ENCODE measurements at regions not wholly inside any gene's neighbourhood (a gene's known extent, or its start where the extent isn't known, plus 50 kb on each side); places are given as distances from the start of the nearest gene placed in this dataset.

GRCh38 chr1:198873696-198874230 lies 234.9 kb downstream of the PTPRC start:
- Mint-ChIP-seq H3K9me3 (no peaks in the 10 kb centered on the region), H3K4me1 (no peaks in the 10 kb centered on the region), H3K27me3 (no peaks in the 10 kb centered on the region), H3K36me3 (ENCODE audit: insufficient read depth) (no peaks in the 10 kb centered on the region), H3K27ac (ENCODE audit: low read depth) (no peak overlapping the region), H3K4me3 (no peak overlapping the region)
- DNase-seq (ENCODE audit: low spot score in 2 of 2) (no peak), ATAC-seq (replicated peaks; ENCODE audit: extremely low read depth, poor library complexity, severe bottlenecking) (no peak)

- H3K36me3 Mint-ChIP-seq (ENCODE audit: insufficient read depth), result no peaks in the 10 kb centered on the region
- DNase-seq (ENCODE audit: low spot score in 2 of 2), result no peak
- H3K9me3 Mint-ChIP-seq, result no peaks in the 10 kb centered on the region
- H3K27ac Mint-ChIP-seq (ENCODE audit: low read depth), result no peak overlapping the region
- no peak for ATAC-seq (replicated peaks; ENCODE audit: extremely low read depth, poor library complexity, severe bottlenecking)
- H3K27me3 Mint-ChIP-seq, result no peaks in the 10 kb centered on the region
- H3K4me3 Mint-ChIP-seq, result no peak overlapping the region
- H3K4me1 Mint-ChIP-seq, result no peaks in the 10 kb centered on the region
Observed at GRCh38 chr1:198876371-198876871, 237.6 kb downstream of the PTPRC start.

GRCh38 chr1:198878566-198878965 lies 239.7 kb downstream of the PTPRC start:
- DNase-seq (ENCODE audit: low spot score in 2 of 2) (no peak), ATAC-seq (replicated peaks; ENCODE audit: extremely low read depth, poor library complexity, severe bottlenecking) (no peak)
- Mint-ChIP-seq H3K4me3 (no peak overlapping the region), H3K9me3 (no peaks in the 10 kb centered on the region), H3K36me3 (ENCODE audit: insufficient read depth) (no peaks in the 10 kb centered on the region), H3K27ac (ENCODE audit: low read depth) (no peak overlapping the region), H3K4me1 (no peaks in the 10 kb centered on the region), H3K27me3 (no peaks in the 10 kb centered on the region)

- DNase-seq (ENCODE audit: low spot score in 2 of 2), result no peak
- H3K9me3 Mint-ChIP-seq, result no peaks in the 10 kb centered on the region
- no peaks in the 10 kb centered on the region for H3K36me3 Mint-ChIP-seq (ENCODE audit: insufficient read depth)
- H3K27me3 Mint-ChIP-seq, result no peaks in the 10 kb centered on the region
- H3K4me1 Mint-ChIP-seq, result no peaks in the 10 kb centered on the region
- H3K4me3 Mint-ChIP-seq, result no peak overlapping the region
- no peak overlapping the region for H3K27ac Mint-ChIP-seq (ENCODE audit: low read depth)
- ATAC-seq (replicated peaks; ENCODE audit: extremely low read depth, poor library complexity, severe bottlenecking), result no peak
Observed at GRCh38 chr1:198879711-198880306, 241.0 kb downstream of the PTPRC start.

- no peaks in the 10 kb centered on the region for H3K4me1 Mint-ChIP-seq
- H3K9me3 Mint-ChIP-seq, result no peaks in the 10 kb centered on the region
- ATAC-seq (replicated peaks; ENCODE audit: extremely low read depth, poor library complexity, severe bottlenecking) (no peak), DNase-seq (ENCODE audit: low spot score in 2 of 2) (no peak)
- H3K36me3 Mint-ChIP-seq (ENCODE audit: insufficient read depth), result no peaks in the 10 kb centered on the region
- no peak overlapping the region for H3K4me3 Mint-ChIP-seq
- H3K27me3 Mint-ChIP-seq, result no peaks in the 10 kb centered on the region
- no peak overlapping the region for H3K27ac Mint-ChIP-seq (ENCODE audit: low read depth)
Observed at GRCh38 chr1:198880397-198880796, 241.6 kb downstream of the PTPRC start.

- Mint-ChIP-seq H3K4me1 (no peaks in the 10 kb centered on the region), H3K9me3 (no peaks in the 10 kb centered on the region), H3K27ac (ENCODE audit: low read depth) (no peak overlapping the region), H3K36me3 (ENCODE audit: insufficient read depth) (no peaks in the 10 kb centered on the region), H3K27me3 (no peaks in the 10 kb centered on the region), H3K4me3 (no peak overlapping the region)
- ATAC-seq (replicated peaks; ENCODE audit: extremely low read depth, poor library complexity, severe bottlenecking) (no peak), DNase-seq (ENCODE audit: low spot score in 2 of 2) (no peak)
Observed at GRCh38 chr1:198880818-198881597, 242.2 kb downstream of the PTPRC start.

GRCh38 chr1:198883184-198883583 lies 244.3 kb downstream of the PTPRC start:
- DNase-seq (ENCODE audit: low spot score in 2 of 2), result no peak
- Mint-ChIP-seq H3K27me3 (no peaks in the 10 kb centered on the region), H3K4me3 (no peak overlapping the region), H3K4me1 (no peaks in the 10 kb centered on the region), H3K27ac (ENCODE audit: low read depth) (no peak overlapping the region), H3K9me3 (no peaks in the 10 kb centered on the region), H3K36me3 (ENCODE audit: insufficient read depth) (no peaks in the 10 kb centered on the region)
- no peak for ATAC-seq (replicated peaks; ENCODE audit: extremely low read depth, poor library complexity, severe bottlenecking)

- H3K4me1 Mint-ChIP-seq, result no peaks in the 10 kb centered on the region
- H3K27me3 Mint-ChIP-seq, result no peaks in the 10 kb centered on the region
- no peak for ATAC-seq (replicated peaks; ENCODE audit: extremely low read depth, poor library complexity, severe bottlenecking)
- peaks cover 4% of the 10 kb centered on the region for H3K36me3 Mint-ChIP-seq (ENCODE audit: insufficient read depth)
- no peak for DNase-seq (ENCODE audit: low spot score in 2 of 2)
- H3K9me3 Mint-ChIP-seq, result no peaks in the 10 kb centered on the region
- no peak overlapping the region for H3K4me3 Mint-ChIP-seq
- no peak overlapping the region for H3K27ac Mint-ChIP-seq (ENCODE audit: low read depth)
Observed at GRCh38 chr1:198887866-198888265, 249.0 kb downstream of the PTPRC start.

- Mint-ChIP-seq H3K27ac (ENCODE audit: low read depth) (no peak overlapping the region), H3K4me3 (no peak overlapping the region), H3K4me1 (no peaks in the 10 kb centered on the region), H3K27me3 (no peaks in the 10 kb centered on the region), H3K9me3 (no peaks in the 10 kb centered on the region), H3K36me3 (ENCODE audit: insufficient read depth) (peaks cover 4% of the 10 kb centered on the region)
- DNase-seq (ENCODE audit: low spot score in 2 of 2) (no peak), ATAC-seq (replicated peaks; ENCODE audit: extremely low read depth, poor library complexity, severe bottlenecking) (no peak)
Observed at GRCh38 chr1:198888379-198888943, 249.6 kb downstream of the PTPRC start.

- H3K27ac Mint-ChIP-seq (ENCODE audit: low read depth), result no peak overlapping the region
- DNase-seq (ENCODE audit: low spot score in 2 of 2), result no peak
- no peak for ATAC-seq (replicated peaks; ENCODE audit: extremely low read depth, poor library complexity, severe bottlenecking)
- H3K36me3 Mint-ChIP-seq (ENCODE audit: insufficient read depth), result peaks cover 4% of the 10 kb centered on the region
- no peaks in the 10 kb centered on the region for H3K9me3 Mint-ChIP-seq
- no peaks in the 10 kb centered on the region for H3K4me1 Mint-ChIP-seq
- H3K4me3 Mint-ChIP-seq, result no peak overlapping the region
- no peaks in the 10 kb centered on the region for H3K27me3 Mint-ChIP-seq
Observed at GRCh38 chr1:198889101-198889500, 250.3 kb downstream of the PTPRC start.

GRCh38 chr1:198889749-198890148 lies 250.9 kb downstream of the PTPRC start:
- Mint-ChIP-seq H3K27ac (ENCODE audit: low read depth) (no peak overlapping the region), H3K4me1 (no peaks in the 10 kb centered on the region), H3K27me3 (no peaks in the 10 kb centered on the region), H3K36me3 (ENCODE audit: insufficient read depth) (peaks cover 5% of the 10 kb centered on the region), H3K9me3 (no peaks in the 10 kb centered on the region), H3K4me3 (no peak overlapping the region)
- no peak for ATAC-seq (replicated peaks; ENCODE audit: extremely low read depth, poor library complexity, severe bottlenecking)
- no peak for DNase-seq (ENCODE audit: low spot score in 2 of 2)

GRCh38 chr1:198890214-198890930 lies 251.5 kb downstream of the PTPRC start:
- ATAC-seq (replicated peaks; ENCODE audit: extremely low read depth, poor library complexity, severe bottlenecking) (no peak), DNase-seq (ENCODE audit: low spot score in 2 of 2) (no peak)
- Mint-ChIP-seq H3K4me3 (no peak overlapping the region), H3K4me1 (no peaks in the 10 kb centered on the region), H3K9me3 (no peaks in the 10 kb centered on the region), H3K27me3 (no peaks in the 10 kb centered on the region), H3K36me3 (ENCODE audit: insufficient read depth) (peaks cover 7% of the 10 kb centered on the region), H3K27ac (ENCODE audit: low read depth) (no peak overlapping the region)
